PC-9 (cell line): ENCODE measurements at regions not wholly inside any gene's neighbourhood (a gene's known extent, or its start where the extent isn't known, plus 50 kb on each side); places are given as distances from the start of the nearest gene placed in this dataset.

Source experiments
- BruUV-seq: library from RNA; stranded (reverse); fragments of 400-500 nt; replicated peaks from 2 replicates; lab custom pipeline; 2021; lab: Mats Ljungman, UMichigan
- CTCF ChIA-PET: fragments of 300-600 bp; sonication (Branson Sonifier 250); formaldehyde crosslinking; loops from one replicate; lab custom pipeline; 2022; ENCODE audit warnings: antibody characterized with exemption; lab: Charles Lee
- POLR2A ChIA-PET: fragments of 300-600 bp; sonication (Branson Sonifier 250); formaldehyde crosslinking; loops from one replicate; lab custom pipeline; 2022; ENCODE audit warnings: antibody characterized with exemption; ENCODE audit not compliant: unreplicated experiment; lab: Charles Lee
- DNase-seq, 2 experiments: peaks; one replicate each; pipeline versions ENCODE4 v3.0.0 to v3.0.0-alpha.2; 2015 to 2022; ENCODE audit warnings: mixed read lengths in 1 of 2
- H2AFZ ChIP-seq: fragments of 200-600 bp; sonication (generic); 2 replicates; pipeline ENCODE4 v1.8.1; 2017; ENCODE audit warnings: antibody characterized with exemption
- H3F3A ChIP-seq: fragments of 200-600 bp; sonication (generic); 2 replicates; pipeline ENCODE4 v1.8.1; 2017; ENCODE audit warnings: antibody characterized with exemption, mild to moderate bottlenecking, low read depth; ENCODE audit not compliant: insufficient read depth
- H3K27ac ChIP-seq: fragments of 200-600 bp; sonication (generic); 2 replicates; pipeline ENCODE4 v1.6.1; 2016; ENCODE audit warnings: mixed run types
- H3K27me3 ChIP-seq: fragments of 200-600 bp; sonication (generic); 2 replicates; pipeline ENCODE4 v1.6.1; 2016; ENCODE audit warnings: low read depth, mixed run types; ENCODE audit not compliant: insufficient read depth
- H3K36me3 ChIP-seq: fragments of 200-600 bp; sonication (generic); 2 replicates; pipeline ENCODE4 v1.6.1; 2016; ENCODE audit warnings: low read depth, mixed run types
- H3K4me1 ChIP-seq: fragments of 200-600 bp; sonication (generic); replicated peaks from 2 replicates; pipeline ENCODE4 v1.6.1; 2016; ENCODE audit warnings: mixed run types; ENCODE audit not compliant: insufficient read depth
- H3K4me2 ChIP-seq: fragments of 200-600 bp; sonication (generic); 2 replicates; pipeline ENCODE4 v1.6.1; 2017; ENCODE audit warnings: mixed run types
- H3K4me3 ChIP-seq: fragments of 200-600 bp; sonication (generic); 2 replicates; pipeline ENCODE4 v1.6.1; 2016; ENCODE audit warnings: mixed run types
- H3K79me2 ChIP-seq: fragments of 200-600 bp; sonication (generic); 2 replicates; pipeline ENCODE4 v1.6.1; 2017; ENCODE audit warnings: low read depth, mixed run types
- H3K9me2 ChIP-seq: fragments of 200-600 bp; sonication (generic); 2 replicates; pipeline ENCODE4 v1.8.1; 2017; ENCODE audit warnings: mild to moderate bottlenecking; ENCODE audit not compliant: insufficient read depth
- H3K9me3 ChIP-seq: fragments of 200-600 bp; sonication (generic); 2 replicates; pipeline ENCODE4 v1.8.1; 2016; ENCODE audit warnings: low read depth; ENCODE audit not compliant: insufficient read depth
- H4K20me1 ChIP-seq: fragments of 200-600 bp; sonication (generic); 2 replicates; pipeline ENCODE4 v1.8.1; 2017; ENCODE audit not compliant: insufficient read depth
- CTCF ChIP-seq: fragments of 200-600 bp; sonication (generic); conservative IDR thresholded peaks from 2 replicates; pipeline ENCODE4 v1.6.1; 2017; ENCODE audit warnings: mixed run types, antibody characterized with exemption, mild to moderate bottlenecking, moderate library complexity
- EZH2 ChIP-seq: fragments of 200-600 bp; sonication (generic); IDR thresholded peaks from 2 replicates; pipeline ENCODE4 v1.8.0; 2017; ENCODE audit warnings: antibody characterized with exemption, low read depth
- intact Hi-C: fragments of 100-400 bp; cut with micrococcal nuclease; formaldehyde crosslinking; loops from one replicate; pipeline ENCODE4 v1.10.0; 2022; ENCODE audit not compliant: unreplicated experiment

GRCh38 chr11:32033491-32033890, 57.4 kb upstream of the RCN1 start:
- DNase-seq = no peak
- Histone ChIP-seq H3K36me3 (no peaks in the 10 kb centered on the region), H3K4me3 (no peak overlapping the region), H3K27ac (no peak overlapping the region), H3K9me2 (no peaks in the 10 kb centered on the region), H3K27me3 (peaks cover 20% of the 10 kb centered on the region; the same call in 1 of the 2 replicates), H3K9me3 (no peaks in the 10 kb centered on the region), H2AFZ (no peak overlapping the region), H3K4me1 (no peaks in the 10 kb centered on the region), H3F3A (no peaks in the 10 kb centered on the region), H4K20me1 (no peaks in the 10 kb centered on the region), H3K4me2 (no peak overlapping the region), H3K79me2 (no peaks in the 10 kb centered on the region)
- no peak for TF ChIP-seq CTCF
- TF ChIP-seq EZH2 = no peak
- BruUV-seq = no TSS peak
- intact Hi-C loops = no loop called here
- ChIA-PET CTCF (no interaction called here), POLR2A (no interaction called here)

- no peaks in the 10 kb centered on the region for H4K20me1 ChIP-seq
- no peaks in the 10 kb centered on the region for H3K9me3 ChIP-seq
- ChIA-PET CTCF (no interaction called here), POLR2A (no interaction called here)
- no peaks in the 10 kb centered on the region for H3K9me2 ChIP-seq
- no peak overlapping the region for H3K27ac ChIP-seq
- H3K36me3 ChIP-seq = no peaks in the 10 kb centered on the region
- no TSS peak for BruUV-seq
- peaks cover 20% of the 10 kb centered on the region; the same call in 1 of the 2 replicates for H3K27me3 ChIP-seq
- TF ChIP-seq EZH2 (no peak), CTCF (no peak)
- no peak for DNase-seq
- no peak overlapping the region for H2AFZ ChIP-seq
- H3F3A ChIP-seq = no peaks in the 10 kb centered on the region
- no peaks in the 10 kb centered on the region for H3K79me2 ChIP-seq
- no peak overlapping the region for H3K4me2 ChIP-seq
- no peak overlapping the region for H3K4me3 ChIP-seq
- no peaks in the 10 kb centered on the region for H3K4me1 ChIP-seq
- intact Hi-C loops = no loop called here
Observed at GRCh38 chr11:32033067-32033466, 57.8 kb upstream of the RCN1 start.

- H3F3A ChIP-seq = no peaks in the 10 kb centered on the region
- H2AFZ ChIP-seq = no peak overlapping the region
- H3K4me2 ChIP-seq = 0 out of 2 replicates have a peak overlapping the region, but pooled peaks have one; percentile 29
- DNase-seq = no peak
- no peak overlapping the region for H3K4me3 ChIP-seq
- H3K27ac ChIP-seq = no peak overlapping the region
- CTCF ChIA-PET = interaction anchor here (0.5 kb wide), 1 partner anchor 20 kb away, joined by 3 read pairs; no protein-coding TSS in a partner anchor
- peaks cover 20% of the 10 kb centered on the region; the same call in 1 of the 2 replicates for H3K27me3 ChIP-seq
- intact Hi-C loops = no loop called here
- TF ChIP-seq CTCF = no peak
- no peak for TF ChIP-seq EZH2
- no peaks in the 10 kb centered on the region for H3K36me3 ChIP-seq
- no peaks in the 10 kb centered on the region for H4K20me1 ChIP-seq
- H3K4me1 ChIP-seq = no peaks in the 10 kb centered on the region
- H3K9me3 ChIP-seq = no peaks in the 10 kb centered on the region
- no peaks in the 10 kb centered on the region for H3K79me2 ChIP-seq
- no TSS peak for BruUV-seq
- no peaks in the 10 kb centered on the region for H3K9me2 ChIP-seq
- POLR2A ChIA-PET = no interaction called here
Observed at GRCh38 chr11:32032478-32032877, 58.4 kb upstream of the RCN1 start.
